ENCODE measurements at regions not wholly inside any gene's neighbourhood (a gene's known extent, or its start where the extent isn't known, plus 50 kb on each side); places are given as distances from the start of the nearest gene placed in this dataset.

- intact Hi-C loops (cut with DNase I) = no loop called here
- no peak overlapping the region for H3K4me3 ChIP-seq
- no peak overlapping the region for H3K27ac ChIP-seq
- H3K9me3 ChIP-seq = no peaks in the 10 kb centered on the region
- H3K27me3 ChIP-seq = no peaks in the 10 kb centered on the region
- TF ChIP-seq CTCF (IDR thresholded peaks at IDR 0.05) = no peak
- no peak for ATAC-seq
- no peak for DNase-seq
- no peaks in the 10 kb centered on the region for H3K36me3 ChIP-seq
- H3K4me1 ChIP-seq = no peaks in the 10 kb centered on the region
Observed at GRCh38 chr3:17979252-17979651, 236.8 kb upstream of the TBC1D5 start.

GRCh38 chr3:17974206-17974841 is 231.9 kb upstream of the TBC1D5 start:
- H3K4me3 ChIP-seq = no peak overlapping the region
- H3K27me3 ChIP-seq = no peaks in the 10 kb centered on the region
- intact Hi-C loops (cut with DNase I) = no loop called here
- no peak for TF ChIP-seq CTCF (IDR thresholded peaks at IDR 0.05)
- H3K9me3 ChIP-seq = no peaks in the 10 kb centered on the region
- H3K4me1 ChIP-seq = no peaks in the 10 kb centered on the region
- no peak overlapping the region for H3K27ac ChIP-seq
- ATAC-seq (no peak), DNase-seq (no peak)
- no peaks in the 10 kb centered on the region for H3K36me3 ChIP-seq

GRCh38 chr3:17972959-17973906 is 230.8 kb upstream of the TBC1D5 start:
- ATAC-seq (no peak), DNase-seq (no peak)
- Histone ChIP-seq H3K4me1 (no peaks in the 10 kb centered on the region), H3K9me3 (no peaks in the 10 kb centered on the region), H3K36me3 (no peaks in the 10 kb centered on the region), H3K27ac (no peak overlapping the region), H3K27me3 (no peaks in the 10 kb centered on the region), H3K4me3 (no peak overlapping the region)
- intact Hi-C loops (cut with DNase I) = no loop called here
- TF ChIP-seq CTCF (IDR thresholded peaks at IDR 0.05) = no peak

- no peak overlapping the region for H3K4me3 ChIP-seq
- H3K27me3 ChIP-seq = no peaks in the 10 kb centered on the region
- no peak for DNase-seq
- H3K4me1 ChIP-seq = no peaks in the 10 kb centered on the region
- H3K9me3 ChIP-seq = no peaks in the 10 kb centered on the region
- no peak for ATAC-seq
- intact Hi-C loops (cut with DNase I) = no loop called here
- H3K36me3 ChIP-seq = no peaks in the 10 kb centered on the region
- H3K27ac ChIP-seq = no peak overlapping the region
- no peak for TF ChIP-seq CTCF (IDR thresholded peaks at IDR 0.05)
Observed at GRCh38 chr3:17972476-17972875, 230.0 kb upstream of the TBC1D5 start.

GRCh38 chr3:17972030-17972429 is 229.6 kb upstream of the TBC1D5 start:
- no peak for ATAC-seq
- intact Hi-C loops (cut with DNase I) = no loop called here
- H3K27ac ChIP-seq = no peak overlapping the region
- no peak for TF ChIP-seq CTCF (IDR thresholded peaks at IDR 0.05)
- H3K9me3 ChIP-seq = no peaks in the 10 kb centered on the region
- no peak for DNase-seq
- H3K4me3 ChIP-seq = no peak overlapping the region
- H3K27me3 ChIP-seq = no peaks in the 10 kb centered on the region
- H3K4me1 ChIP-seq = no peaks in the 10 kb centered on the region
- no peaks in the 10 kb centered on the region for H3K36me3 ChIP-seq

All from upper lobe of right lung (tissue), 1 donor.